Liver (tissue), 7 donors: ENCODE measurements at regions not wholly inside any gene's neighbourhood (a gene's known extent, or its start where the extent isn't known, plus 50 kb on each side); places are given as distances from the start of the nearest gene placed in this dataset.

ENCODE experiments used
- DNase-seq: peaks from one replicate; pipeline ENCODE4 v3.0.0-alpha.2; 2017; ENCODE audit warnings: low spot score
- H3K27ac ChIP-seq, 2 donors: one replicate each; pipeline ENCODE4 v1.7.0; 2013; ENCODE audit warnings: inconsistent platforms in 2 of 2, low read length in 2 of 2, control low read depth in 1 of 2, low read depth in 1 of 2, mild to moderate bottlenecking in 1 of 2
- H3K27me3 ChIP-seq, 4 donors: one replicate each; pipeline versions ENCODE4 v1.6.1 to v1.7.0; 2013; ENCODE audit warnings: low read length in 3 of 4, inconsistent platforms in 1 of 4, mild to moderate bottlenecking in 1 of 4, moderate library complexity in 1 of 4; ENCODE audit not compliant: control insufficient read depth in 4 of 4, insufficient read depth in 4 of 4
- H3K36me3 ChIP-seq, 4 donors: one replicate each; pipeline versions ENCODE4 v1.6.1 to v1.7.0; 2013; ENCODE audit warnings: low read length in 3 of 4, mild to moderate bottlenecking in 3 of 4, low read depth in 1 of 4, moderate library complexity in 1 of 4; ENCODE audit not compliant: control insufficient read depth in 4 of 4, insufficient read depth in 3 of 4
- H3K4me1 ChIP-seq, 4 donors: one replicate each; pipeline versions ENCODE4 v1.6.1 to v1.7.0; 2013; ENCODE audit warnings: low read length in 3 of 4, mild to moderate bottlenecking in 3 of 4, moderate library complexity in 1 of 4; ENCODE audit not compliant: control insufficient read depth in 4 of 4, insufficient read depth in 4 of 4
- H3K4me3 ChIP-seq, 3 donors: one replicate each; pipeline versions ENCODE4 v1.6.1 to v1.7.0; 2013; ENCODE audit warnings: low read length in 3 of 3, control low read depth in 1 of 3, low read depth in 1 of 3, mild to moderate bottlenecking in 1 of 3
- H3K9ac ChIP-seq, 2 donors: one replicate each; pipeline ENCODE4 v1.7.0; 2013; ENCODE audit warnings: low read length in 2 of 2, mild to moderate bottlenecking in 2 of 2, moderate library complexity in 2 of 2, control low read depth in 1 of 2, low read depth in 1 of 2
- H3K9me3 ChIP-seq, 4 donors: one replicate each; pipeline versions ENCODE4 v1.6.1 to v1.7.0; 2013; ENCODE audit warnings: low read length in 3 of 4; ENCODE audit not compliant: control insufficient read depth in 4 of 4
- HNF4G ChIP-seq: IDR thresholded peaks from 2 replicates; pipeline ENCODE4 v1.6.1; 2016; ENCODE audit warnings: antibody characterized with exemption
- NR2F2 ChIP-seq: IDR thresholded peaks from 2 replicates; pipeline ENCODE4 v1.6.1; 2016; ENCODE audit warnings: antibody characterized with exemption
- WGBS: extraction: QIAGEN DNeasy Blood & Tissue Kit; methylation state at CpG from one replicate; pipeline ENCODE4 v1.1.7; 2013; 5-methylcytosine and 5-hydroxymethylcytosine counted together
- donor health status: healthy.
- donor health status: healthy.
- donor health status: healthy.
- donor health status: healthy.

- TF ChIP-seq HNF4G (no peak), NR2F2 (no peak)
- Histone ChIP-seq H3K27ac (no peak overlapping the region), H3K9me3 (no peaks in the 10 kb centered on the region), H3K27me3 (no peaks in the 10 kb centered on the region), H3K4me1 (no peaks in the 10 kb centered on the region), H3K4me3 (no peak overlapping the region), H3K36me3 (no peaks in the 10 kb centered on the region), H3K9ac (no peak overlapping the region)
- DNase-seq: no peak
- WGBS: 76% methylated on average over 1 of the region's 1 CpG
These were observed 93.7 kb downstream of the DUSP10 start for GRCh38 chr1:221648201-221648600.
